ENCODE measurements at regions not wholly inside any gene's neighbourhood (a gene's known extent, or its start where the extent isn't known, plus 50 kb on each side); places are given as distances from the start of the nearest gene placed in this dataset.

- no peak overlapping the region for H3K27ac ChIP-seq (ENCODE audit: low read length)
- ATAC-seq (no peak), DNase-seq (ENCODE audit: low read depth, low spot score) (no peak)
- ChIA-PET POLR2A (no interaction called here), CTCF (no interaction called here)
- no peaks in the 10 kb centered on the region for H3K27me3 ChIP-seq (ENCODE audit: control insufficient read depth, insufficient read depth, low read length)
- intact Hi-C loops (cut with micrococcal nuclease; ENCODE audit: unreplicated experiment), result no loop called here
- no peak overlapping the region for H3K4me3 ChIP-seq (ENCODE audit: low read depth in 2 of 2, low read length in 2 of 2)
- in situ Hi-C loops (cut with HindIII; ENCODE audit: low pct_unique_long_range_greater_than_20kb, low sequenced_read_pairs), result no loop called here
- H3K9me3 ChIP-seq (ENCODE audit: control insufficient read depth, insufficient read depth, low read depth, low read length), result no peaks in the 10 kb centered on the region
- no TSS peak for BruUV-seq (replicated peaks)
- no peaks in the 10 kb centered on the region for H3K4me1 ChIP-seq (ENCODE audit: control insufficient read depth, insufficient read depth, low read length)
- no peak for TF ChIP-seq SIN3A (IDR thresholded peaks at IDR 0.05; ENCODE audit: borderline replicate concordance, insufficient read depth, low read depth, low read length)
- TF ChIP-seq POLR2AphosphoS5 (IDR thresholded peaks at IDR 0.05; ENCODE audit: low read depth, low read length), result no peak
- no peak for TF ChIP-seq REST (IDR thresholded peaks at IDR 0.05; ENCODE audit: insufficient read depth in 1 of 2, low read depth in 2 of 2, low read length in 1 of 2)
- no peak for TF ChIP-seq CTCF (IDR thresholded peaks at IDR 0.05)
- no peak for TF ChIP-seq TCF7L2 (IDR thresholded peaks at IDR 0.05; ENCODE audit: low read depth, low read length)
- H3K36me3 ChIP-seq (ENCODE audit: control insufficient read depth, insufficient read depth, low read length), result no peaks in the 10 kb centered on the region
These were observed 98.1 kb upstream of the MAX start for GRCh38 chr14:65200454-65200853.

GRCh38 chr14:65203574-65203973, 101.3 kb upstream of the MAX start:
- POLR2A ChIA-PET, result no interaction called here

More at GRCh38 chr14:65203574-65203973, 101.3 kb upstream of the MAX start:
- ATAC-seq (no peak), DNase-seq (ENCODE audit: low read depth, low spot score) (no peak)
- TF ChIP-seq SIN3A (IDR thresholded peaks at IDR 0.05; ENCODE audit: borderline replicate concordance, insufficient read depth, low read depth, low read length) (no peak), POLR2AphosphoS5 (IDR thresholded peaks at IDR 0.05; ENCODE audit: low read depth, low read length) (no peak), TCF7L2 (IDR thresholded peaks at IDR 0.05; ENCODE audit: low read depth, low read length) (no peak), CTCF (IDR thresholded peaks at IDR 0.05) (no peak), REST (IDR thresholded peaks at IDR 0.05; ENCODE audit: insufficient read depth in 1 of 2, low read depth in 2 of 2, low read length in 1 of 2) (no peak)
- Histone ChIP-seq H3K27ac (ENCODE audit: low read length) (no peak overlapping the region), H3K27me3 (ENCODE audit: control insufficient read depth, insufficient read depth, low read length) (no peaks in the 10 kb centered on the region), H3K4me1 (ENCODE audit: control insufficient read depth, insufficient read depth, low read length) (no peaks in the 10 kb centered on the region), H3K9me3 (ENCODE audit: control insufficient read depth, insufficient read depth, low read depth, low read length) (no peaks in the 10 kb centered on the region), H3K36me3 (ENCODE audit: control insufficient read depth, insufficient read depth, low read length) (no peaks in the 10 kb centered on the region), H3K4me3 (ENCODE audit: low read depth in 2 of 2, low read length in 2 of 2) (no peak overlapping the region)
- CTCF ChIA-PET, result no interaction called here
- intact Hi-C loops (cut with micrococcal nuclease; ENCODE audit: unreplicated experiment), result no loop called here
- in situ Hi-C loops (cut with HindIII; ENCODE audit: low pct_unique_long_range_greater_than_20kb, low sequenced_read_pairs), result no loop called here
- no TSS peak for BruUV-seq (replicated peaks)

Data from Panc1 (cell line).